GM12874 (cell line): ENCODE measurements at regions not wholly inside any gene's neighbourhood (a gene's known extent, or its start where the extent isn't known, plus 50 kb on each side); places are given as distances from the start of the nearest gene placed in this dataset.

Experiments
- TF ChIP-seq, protein P1 (sequence below): IDR thresholded peaks from 2 replicates; pipeline ENCODE4 v1.5.1; 2011; ENCODE audit warnings: low read depth, mild to moderate bottlenecking, control low read depth, low read length, moderate library complexity; ENCODE audit not compliant: insufficient read depth

DNA sequence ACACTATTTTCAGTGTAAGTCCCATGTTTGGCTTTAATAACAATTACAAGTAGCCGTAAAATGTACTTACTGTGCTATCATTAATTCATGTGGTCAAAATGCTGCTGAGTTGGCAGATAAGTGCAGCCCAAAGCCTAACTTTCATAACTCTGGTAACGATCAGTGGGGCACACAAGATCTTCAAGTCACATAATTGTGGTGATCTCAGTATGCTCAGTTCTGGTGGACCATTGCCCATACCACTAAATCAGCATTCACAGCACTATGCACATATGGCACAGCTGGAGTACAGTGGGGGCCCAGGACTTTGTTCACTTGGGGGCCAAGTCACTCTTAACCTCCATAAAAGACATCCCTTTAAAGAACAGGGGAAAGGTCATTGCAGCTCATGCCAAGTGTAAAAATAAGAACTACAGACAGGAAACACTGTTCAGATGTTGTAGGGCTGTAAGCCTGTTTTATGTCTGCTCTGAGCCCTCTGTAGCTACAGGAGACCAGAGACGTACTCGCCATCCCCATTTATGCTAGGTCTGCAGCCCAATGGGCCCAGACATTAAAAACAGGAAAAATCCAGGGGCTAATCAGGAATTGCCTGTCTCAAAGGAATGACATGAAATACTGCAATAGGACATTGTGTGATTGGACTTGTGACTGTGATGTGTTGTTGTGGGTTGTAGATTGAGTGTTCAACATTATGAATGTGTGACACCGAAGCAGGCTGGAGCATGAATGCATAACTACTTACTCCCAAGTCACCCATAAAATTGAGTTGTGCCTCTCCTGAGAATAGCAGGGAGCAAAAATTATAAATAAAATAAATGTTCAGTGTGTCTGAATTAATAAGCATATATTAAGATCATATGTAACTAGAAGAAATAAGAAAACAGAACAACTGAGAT lies 282.5 kb upstream of the EPHA3 start:
- TF ChIP-seq, protein P1, sequence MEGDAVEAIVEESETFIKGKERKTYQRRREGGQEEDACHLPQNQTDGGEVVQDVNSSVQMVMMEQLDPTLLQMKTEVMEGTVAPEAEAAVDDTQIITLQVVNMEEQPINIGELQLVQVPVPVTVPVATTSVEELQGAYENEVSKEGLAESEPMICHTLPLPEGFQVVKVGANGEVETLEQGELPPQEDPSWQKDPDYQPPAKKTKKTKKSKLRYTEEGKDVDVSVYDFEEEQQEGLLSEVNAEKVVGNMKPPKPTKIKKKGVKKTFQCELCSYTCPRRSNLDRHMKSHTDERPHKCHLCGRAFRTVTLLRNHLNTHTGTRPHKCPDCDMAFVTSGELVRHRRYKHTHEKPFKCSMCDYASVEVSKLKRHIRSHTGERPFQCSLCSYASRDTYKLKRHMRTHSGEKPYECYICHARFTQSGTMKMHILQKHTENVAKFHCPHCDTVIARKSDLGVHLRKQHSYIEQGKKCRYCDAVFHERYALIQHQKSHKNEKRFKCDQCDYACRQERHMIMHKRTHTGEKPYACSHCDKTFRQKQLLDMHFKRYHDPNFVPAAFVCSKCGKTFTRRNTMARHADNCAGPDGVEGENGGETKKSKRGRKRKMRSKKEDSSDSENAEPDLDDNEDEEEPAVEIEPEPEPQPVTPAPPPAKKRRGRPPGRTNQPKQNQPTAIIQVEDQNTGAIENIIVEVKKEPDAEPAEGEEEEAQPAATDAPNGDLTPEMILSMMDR = no peak

DNA sequence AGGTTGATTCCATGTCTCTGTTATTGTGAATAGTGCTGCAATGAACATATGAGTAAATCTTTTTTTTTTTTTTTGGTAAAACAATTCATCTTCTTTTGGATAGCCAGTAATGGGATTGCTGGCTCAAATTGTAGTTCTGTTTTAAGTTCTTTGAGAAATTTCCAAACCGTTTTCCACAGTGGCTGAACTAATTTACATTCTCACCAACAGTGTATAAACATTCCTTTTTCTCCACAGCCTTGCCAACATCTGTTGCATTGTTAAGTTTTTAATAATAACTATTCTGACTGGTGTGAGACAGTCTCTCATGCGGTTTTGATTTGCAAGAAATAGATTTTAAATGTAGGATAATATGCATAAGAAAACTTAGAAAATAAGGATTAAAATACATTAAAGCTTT lies 279.0 kb upstream of the EPHA3 start:
- TF ChIP-seq, protein P1 = no peak

- TF ChIP-seq, protein P1 = no peak
Observed at GRCh38 chr3:88852606-88853005, 254.8 kb upstream of the EPHA3 start.

GRCh38 chr3:88863196-88863595 lies 244.2 kb upstream of the EPHA3 start:
- TF ChIP-seq, protein P1 = no peak

DNA sequence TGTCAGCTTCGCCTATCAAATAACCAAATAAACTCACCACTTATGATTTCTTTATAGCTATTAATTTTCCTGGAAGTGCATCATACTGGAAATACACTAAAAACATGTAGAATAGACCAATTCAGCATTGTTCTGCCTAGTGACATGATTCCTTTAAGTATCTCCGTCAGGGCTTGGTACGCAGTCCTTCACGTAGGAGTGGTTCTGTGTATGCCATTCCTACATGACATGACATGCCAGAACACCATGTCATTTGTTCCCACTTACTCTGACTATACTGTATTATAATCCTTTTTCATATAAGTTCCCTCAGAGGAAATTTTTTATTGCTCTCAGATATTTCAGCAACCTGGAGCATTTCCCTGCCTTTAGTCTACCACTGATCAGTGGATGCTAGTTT lies 230.7 kb upstream of the EPHA3 start:
- TF ChIP-seq, protein P1 = no peak

- TF ChIP-seq, protein P1 = no peak
Observed at GRCh38 chr3:88879905-88880304, 227.5 kb upstream of the EPHA3 start.

DNA sequence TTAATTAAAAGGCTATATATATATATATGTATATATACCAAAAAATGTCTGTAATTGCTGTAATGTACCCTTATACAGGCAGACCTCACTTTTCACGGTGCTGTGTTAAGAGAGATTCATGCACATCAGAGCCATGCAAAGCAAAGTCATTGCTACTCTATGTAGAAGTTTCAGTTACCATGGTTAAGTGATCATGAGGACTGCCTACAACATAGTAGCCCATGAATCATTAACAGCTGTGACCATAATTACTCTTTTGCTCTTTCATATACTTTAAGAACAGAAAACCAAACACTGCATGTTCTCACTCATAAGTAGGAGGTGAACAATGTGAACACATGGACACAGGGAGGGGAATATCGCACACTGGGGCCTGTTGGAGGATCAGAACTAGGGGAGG lies 225.3 kb upstream of the EPHA3 start:
- TF ChIP-seq, protein P1 = no peak
